ENCODE measurements at regions not wholly inside any gene's neighbourhood (a gene's known extent, or its start where the extent isn't known, plus 50 kb on each side); places are given as distances from the start of the nearest gene placed in this dataset.

DNA sequence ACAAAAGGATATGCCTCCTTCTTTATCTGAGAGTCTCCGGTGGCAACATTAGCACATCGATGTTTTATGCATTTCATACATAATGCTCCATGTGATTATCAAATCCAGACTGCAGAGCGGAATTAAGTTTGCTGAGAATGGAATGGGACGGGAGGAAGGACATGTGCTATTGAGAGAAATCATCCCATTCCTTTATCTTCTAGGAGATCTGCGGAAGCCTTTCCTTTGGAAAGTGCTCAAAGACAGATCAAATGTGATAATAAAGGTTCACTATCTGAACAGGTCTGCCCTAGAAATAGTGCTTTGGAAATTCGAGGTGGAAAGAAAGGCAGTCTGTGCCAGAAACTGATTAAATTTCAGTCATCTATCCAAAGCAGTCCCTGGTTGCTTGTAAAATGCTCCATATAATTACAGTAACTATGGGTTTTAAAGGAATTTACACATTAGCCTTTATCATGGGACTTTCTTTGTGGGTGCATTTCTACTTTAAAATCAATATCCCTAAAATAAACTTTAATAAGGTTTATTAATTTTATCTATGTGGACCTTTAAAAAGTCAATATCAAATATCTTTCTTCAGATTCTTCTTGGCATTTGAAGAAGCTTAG is 473.5 kb upstream of the ADGRL2 start:
- TF ChIP-seq, protein P1, sequence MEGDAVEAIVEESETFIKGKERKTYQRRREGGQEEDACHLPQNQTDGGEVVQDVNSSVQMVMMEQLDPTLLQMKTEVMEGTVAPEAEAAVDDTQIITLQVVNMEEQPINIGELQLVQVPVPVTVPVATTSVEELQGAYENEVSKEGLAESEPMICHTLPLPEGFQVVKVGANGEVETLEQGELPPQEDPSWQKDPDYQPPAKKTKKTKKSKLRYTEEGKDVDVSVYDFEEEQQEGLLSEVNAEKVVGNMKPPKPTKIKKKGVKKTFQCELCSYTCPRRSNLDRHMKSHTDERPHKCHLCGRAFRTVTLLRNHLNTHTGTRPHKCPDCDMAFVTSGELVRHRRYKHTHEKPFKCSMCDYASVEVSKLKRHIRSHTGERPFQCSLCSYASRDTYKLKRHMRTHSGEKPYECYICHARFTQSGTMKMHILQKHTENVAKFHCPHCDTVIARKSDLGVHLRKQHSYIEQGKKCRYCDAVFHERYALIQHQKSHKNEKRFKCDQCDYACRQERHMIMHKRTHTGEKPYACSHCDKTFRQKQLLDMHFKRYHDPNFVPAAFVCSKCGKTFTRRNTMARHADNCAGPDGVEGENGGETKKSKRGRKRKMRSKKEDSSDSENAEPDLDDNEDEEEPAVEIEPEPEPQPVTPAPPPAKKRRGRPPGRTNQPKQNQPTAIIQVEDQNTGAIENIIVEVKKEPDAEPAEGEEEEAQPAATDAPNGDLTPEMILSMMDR (IDR thresholded peaks at IDR 0.05; ENCODE audit: low read depth, low read length, missing control alignments), result no peak
- no peak for DNase-seq (ENCODE audit: extremely low read depth, low read depth)
- no peak overlapping the region for H3K4me3 ChIP-seq (replicated peaks; ENCODE audit: low read depth, low read length)

DNA sequence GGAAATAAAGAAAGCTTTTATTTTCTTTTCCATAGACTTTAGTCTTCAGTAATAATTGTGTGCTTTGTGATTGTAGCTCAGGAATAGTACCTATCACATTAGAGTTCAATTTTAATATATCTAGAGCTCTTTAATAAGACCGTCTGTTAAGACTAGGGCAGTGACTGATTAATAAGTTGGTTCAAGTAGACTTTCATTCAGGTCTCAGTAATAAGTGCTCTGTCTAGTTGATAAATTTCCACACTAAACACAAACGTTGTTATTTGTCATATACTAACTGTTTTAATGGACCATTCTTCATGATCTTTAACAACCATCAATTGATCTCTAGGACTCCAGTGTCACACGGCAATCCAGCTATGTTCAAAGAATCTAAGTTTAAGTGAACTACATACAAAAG is 474.5 kb upstream of the ADGRL2 start:
- no peak for DNase-seq (ENCODE audit: extremely low read depth, low read depth)

DNA sequence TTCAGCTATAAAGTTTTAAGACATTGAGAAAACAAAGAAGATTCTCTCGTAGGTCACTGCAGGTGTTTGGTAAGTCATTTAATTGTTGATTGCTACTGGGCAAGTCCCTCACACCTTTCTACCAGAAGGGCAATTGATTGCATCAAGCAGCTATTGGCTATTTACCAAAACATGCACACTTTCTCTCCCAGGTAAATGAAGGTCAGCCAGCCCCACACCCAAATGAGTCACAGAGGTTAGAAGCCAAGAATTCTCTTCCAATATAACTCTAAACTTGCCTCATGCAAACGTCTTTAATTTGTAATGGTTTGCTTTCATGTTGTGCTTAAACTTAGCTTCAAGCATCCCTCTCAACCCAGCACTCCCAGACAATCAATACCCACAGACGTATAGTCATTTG is 475.3 kb upstream of the ADGRL2 start:
- DNase-seq (ENCODE audit: extremely low read depth, low read depth), result no peak
- TF ChIP-seq, protein P1 (IDR thresholded peaks at IDR 0.05; ENCODE audit: low read depth, low read length, missing control alignments), result no peak
- H3K4me3 ChIP-seq (replicated peaks; ENCODE audit: low read depth, low read length), result no peak overlapping the region

More for the DNA sequence above, 474.5 kb upstream of the ADGRL2 start:
- TF ChIP-seq, protein P1 (IDR thresholded peaks at IDR 0.05; ENCODE audit: low read depth, low read length, missing control alignments), result no peak
- H3K4me3 ChIP-seq (replicated peaks; ENCODE audit: low read depth, low read length), result no peak overlapping the region

- DNase-seq (ENCODE audit: extremely low read depth, low read depth), result no peak
- no peak overlapping the region for H3K4me3 ChIP-seq (replicated peaks; ENCODE audit: low read depth, low read length)
- TF ChIP-seq, protein P1 (IDR thresholded peaks at IDR 0.05; ENCODE audit: low read depth, low read length, missing control alignments), result no peak
Measured at GRCh38 chr1:81323862-81324261, 476.9 kb upstream of the ADGRL2 start.

DNA sequence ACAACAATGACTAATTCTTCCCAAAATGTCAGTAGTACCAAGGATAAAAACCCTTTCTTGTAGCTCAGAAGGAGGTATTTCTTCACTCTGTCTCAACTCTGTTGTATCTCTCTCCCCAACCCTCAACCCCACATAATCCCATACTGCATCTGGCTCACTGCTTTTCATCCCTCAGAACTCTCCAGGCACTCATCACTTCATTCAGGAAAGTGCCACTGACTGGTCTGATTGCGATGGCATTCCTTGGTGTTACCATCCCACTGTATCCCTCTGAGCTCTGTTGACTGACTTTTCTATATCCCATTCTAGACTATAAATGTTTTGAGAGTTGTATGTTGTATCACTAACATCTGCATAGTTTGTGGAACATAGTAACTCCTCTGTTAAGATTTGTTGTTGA is 483.5 kb upstream of the ADGRL2 start:
- TF ChIP-seq, protein P1 (IDR thresholded peaks at IDR 0.05; ENCODE audit: low read depth, low read length, missing control alignments), result no peak
- DNase-seq (ENCODE audit: extremely low read depth, low read depth), result no peak

GRCh38 chr1:81314513-81315233 is 486.1 kb upstream of the ADGRL2 start:
- TF ChIP-seq, protein P1 (IDR thresholded peaks at IDR 0.05; ENCODE audit: low read depth, low read length, missing control alignments), result no peak
- no peak for DNase-seq (ENCODE audit: extremely low read depth, low read depth)
- H3K4me3 ChIP-seq (replicated peaks; ENCODE audit: low read depth, low read length), result no peak overlapping the region

More for the DNA sequence above, 483.5 kb upstream of the ADGRL2 start:
- H3K4me3 ChIP-seq (replicated peaks; ENCODE audit: low read depth, low read length), result no peak overlapping the region
